GM18517 (cell line): ENCODE measurements at regions not wholly inside any gene's neighbourhood (a gene's known extent, or its start where the extent isn't known, plus 50 kb on each side); places are given as distances from the start of the nearest gene placed in this dataset.

Experiments used
- ATAC-seq: cut with Tn5 transposase; IDR thresholded peaks from one replicate; pipeline ENCODE4 v1.9.1; 2021; ENCODE audit warnings: mild to moderate bottlenecking, moderate library complexity; ENCODE audit not compliant: unreplicated experiment

- ATAC-seq, result no peak
These were observed 296.2 kb downstream of the HS3ST1 start for GRCh38 chr4:11132478-11132877.

GRCh38 chr4:11131491-11131890 lies 297.2 kb downstream of the HS3ST1 start:
- ATAC-seq, result no peak

- no peak for ATAC-seq
These were observed 298.3 kb downstream of the HS3ST1 start for GRCh38 chr4:11130195-11130970.

GRCh38 chr4:11120435-11120834 lies 308.3 kb downstream of the HS3ST1 start:
- no peak for ATAC-seq

- ATAC-seq, result no peak
These were observed 309.2 kb downstream of the HS3ST1 start for GRCh38 chr4:11119474-11119873.

GRCh38 chr4:11118513-11118912 lies 310.2 kb downstream of the HS3ST1 start:
- no peak for ATAC-seq

- ATAC-seq, result no peak
These were observed 311.8 kb downstream of the HS3ST1 start for GRCh38 chr4:11116940-11117339.

- no peak for ATAC-seq
These were observed 316.8 kb downstream of the HS3ST1 start for GRCh38 chr4:11111876-11112275.

- ATAC-seq, result no peak
These were observed 317.3 kb downstream of the HS3ST1 start for GRCh38 chr4:11111370-11111769.

- ATAC-seq, result no peak
These were observed 321.9 kb downstream of the HS3ST1 start for GRCh38 chr4:11106759-11107158.

GRCh38 chr4:11106190-11106589 lies 322.5 kb downstream of the HS3ST1 start:
- ATAC-seq, result no peak

GRCh38 chr4:11105715-11106114 lies 323.0 kb downstream of the HS3ST1 start:
- no peak for ATAC-seq

- ATAC-seq, result no peak
These were observed 330.2 kb downstream of the HS3ST1 start for GRCh38 chr4:11098461-11098860.

GRCh38 chr4:11097725-11098124 lies 331.0 kb downstream of the HS3ST1 start:
- no peak for ATAC-seq

GRCh38 chr4:11081006-11081405 lies 347.7 kb downstream of the HS3ST1 start:
- no peak for ATAC-seq

GRCh38 chr4:11079171-11079570 lies 349.5 kb downstream of the HS3ST1 start:
- ATAC-seq, result no peak

- no peak for ATAC-seq
These were observed 354.0 kb downstream of the HS3ST1 start for GRCh38 chr4:11074581-11075241.

- no peak for ATAC-seq
These were observed 355.1 kb downstream of the HS3ST1 start for GRCh38 chr4:11073621-11074051.

- ATAC-seq, result no peak
These were observed 355.7 kb downstream of the HS3ST1 start for GRCh38 chr4:11072999-11073398.

- ATAC-seq, result no peak
These were observed 356.2 kb downstream of the HS3ST1 start for GRCh38 chr4:11072463-11072862.

GRCh38 chr4:11070813-11071212 lies 357.9 kb downstream of the HS3ST1 start:
- ATAC-seq, result no peak

- ATAC-seq, result no peak
These were observed 359.0 kb downstream of the HS3ST1 start for GRCh38 chr4:11069581-11070211.
